Upper lobe of left lung (tissue), 6 donors: ENCODE measurements at regions not wholly inside any gene's neighbourhood (a gene's known extent, or its start where the extent isn't known, plus 50 kb on each side); places are given as distances from the start of the nearest gene placed in this dataset.

ENCODE experiments used
- ATAC-seq, 2 donors: fragments of 200-7000 bp; cut with Tn5 transposase; one replicate each; pipeline ENCODE4 v1.9.1; 2022; ENCODE audit warnings: mild to moderate bottlenecking in 2 of 2, moderate library complexity in 2 of 2; ENCODE audit not compliant: low FRiP score in 2 of 2
- DNase-seq, 2 donors: peaks; one replicate each; pipeline ENCODE4 v3.0.0-alpha.2; 2019 to 2020
- H3K27ac ChIP-seq, 4 donors: fragments of 200-600 bp; sonication (generic); one replicate each; pipeline ENCODE4 v1.5.1; 2016 to 2019
- H3K27me3 ChIP-seq, 4 donors: fragments of 200-600 bp; sonication (generic); one replicate each; pipeline ENCODE4 v1.5.1; 2017 to 2019
- H3K36me3 ChIP-seq, 4 donors: fragments of 200-600 bp; sonication (generic); one replicate each; pipeline ENCODE4 v1.5.1; 2016 to 2019
- H3K4me1 ChIP-seq, 4 donors: fragments of 200-600 bp; sonication (generic); one replicate each; pipeline ENCODE4 v1.5.1; 2018 to 2019
- H3K4me3 ChIP-seq, 4 donors: fragments of 200-600 bp; sonication (generic); one replicate each; pipeline ENCODE4 v1.5.1; 2017 to 2019; ENCODE audit warnings: mild to moderate bottlenecking in 2 of 4, moderate library complexity in 1 of 4
- H3K9me3 ChIP-seq, 4 donors: fragments of 200-600 bp; sonication (generic); one replicate each; pipeline ENCODE4 v1.5.1; 2018 to 2019
- EP300 ChIP-seq, 4 donors: sonication (generic); formaldehyde crosslinking; IDR thresholded peaks; one replicate each; pipeline ENCODE4 v1.5.1; 2017; ENCODE audit warnings: antibody characterized with exemption in 4 of 4, control low read depth in 2 of 4
- POLR2A ChIP-seq, 4 donors: fragments of 450-650 bp; IDR thresholded peaks; one replicate each; pipeline ENCODE4 v1.5.1; 2016 to 2017; ENCODE audit warnings: antibody characterized with exemption in 4 of 4, mild to moderate bottlenecking in 2 of 4
- POLR2AphosphoS5 ChIP-seq, 2 donors: sonication (generic); formaldehyde crosslinking; IDR thresholded peaks; one replicate each; pipeline ENCODE4 v1.5.1; 2017; ENCODE audit warnings: antibody characterized with exemption in 2 of 2
- WGBS, 2 donors: methylation state at CpG; one replicate each; pipeline ENCODE4 v1.1.5; 2017 to 2018; 5-methylcytosine and 5-hydroxymethylcytosine counted together
- TF ChIP-seq, protein P1 (sequence below), 6 experiments: fragments of 450-650 bp in 4 of 6; fragments of 200-600 bp in 2 of 6; sonication (generic) in 2 of 6; IDR thresholded peaks; one replicate each; pipeline ENCODE4 v1.5.1; 2016 to 2019; ENCODE audit warnings: antibody characterized with exemption in 6 of 6
- donor health status: DM: no; HTN: no; CAD: no; lungs with moderate emphysema.
- donor health status: DM: no; HTN: yes; CAD: no; lungs with severe emphysema.

GRCh38 chr11:28962502-28962901 lies 854.3 kb downstream of the METTL15 start:
- DNase-seq (no peak), ATAC-seq (no peak)
- Histone ChIP-seq H3K36me3 (no peaks in the 10 kb centered on the region), H3K27ac (no peak overlapping the region), H3K4me1 (no peaks in the 10 kb centered on the region), H3K27me3 (no peaks in the 10 kb centered on the region), H3K4me3 (no peak overlapping the region), H3K9me3 (no peaks in the 10 kb centered on the region)
- 81 to 83% methylated on average over 5 of the region's 5 CpGs for WGBS, 2 donors
- no peak for TF ChIP-seq POLR2AphosphoS5 (IDR thresholded peaks at IDR 0.05)
- TF ChIP-seq POLR2A (IDR thresholded peaks at IDR 0.05): no peak
- no peak for TF ChIP-seq EP300 (IDR thresholded peaks at IDR 0.05)
- TF ChIP-seq, protein P1, sequence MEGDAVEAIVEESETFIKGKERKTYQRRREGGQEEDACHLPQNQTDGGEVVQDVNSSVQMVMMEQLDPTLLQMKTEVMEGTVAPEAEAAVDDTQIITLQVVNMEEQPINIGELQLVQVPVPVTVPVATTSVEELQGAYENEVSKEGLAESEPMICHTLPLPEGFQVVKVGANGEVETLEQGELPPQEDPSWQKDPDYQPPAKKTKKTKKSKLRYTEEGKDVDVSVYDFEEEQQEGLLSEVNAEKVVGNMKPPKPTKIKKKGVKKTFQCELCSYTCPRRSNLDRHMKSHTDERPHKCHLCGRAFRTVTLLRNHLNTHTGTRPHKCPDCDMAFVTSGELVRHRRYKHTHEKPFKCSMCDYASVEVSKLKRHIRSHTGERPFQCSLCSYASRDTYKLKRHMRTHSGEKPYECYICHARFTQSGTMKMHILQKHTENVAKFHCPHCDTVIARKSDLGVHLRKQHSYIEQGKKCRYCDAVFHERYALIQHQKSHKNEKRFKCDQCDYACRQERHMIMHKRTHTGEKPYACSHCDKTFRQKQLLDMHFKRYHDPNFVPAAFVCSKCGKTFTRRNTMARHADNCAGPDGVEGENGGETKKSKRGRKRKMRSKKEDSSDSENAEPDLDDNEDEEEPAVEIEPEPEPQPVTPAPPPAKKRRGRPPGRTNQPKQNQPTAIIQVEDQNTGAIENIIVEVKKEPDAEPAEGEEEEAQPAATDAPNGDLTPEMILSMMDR (IDR thresholded peaks at IDR 0.05): no peak

DNA sequence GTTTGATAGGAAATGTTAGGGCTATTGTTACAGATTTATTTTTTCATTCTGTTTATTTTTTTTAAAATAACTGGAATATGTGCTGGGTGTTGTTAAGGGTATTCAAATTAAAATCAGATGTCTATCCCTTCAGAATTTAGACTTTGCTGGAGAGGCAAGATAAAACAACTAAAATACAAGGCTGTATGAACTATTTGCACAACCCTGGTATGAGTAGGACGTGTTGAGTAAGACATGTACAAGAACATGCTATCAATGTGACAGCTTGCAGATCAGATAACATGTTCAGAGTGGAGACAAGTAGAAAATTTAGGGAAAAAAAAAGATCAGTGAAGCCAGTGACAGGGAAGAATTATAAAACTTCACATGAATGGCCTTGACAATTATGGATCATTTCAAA lies 853.5 kb downstream of the METTL15 start:
- Histone ChIP-seq H3K27ac (no peak overlapping the region), H3K9me3 (no peaks in the 10 kb centered on the region), H3K4me1 (no peaks in the 10 kb centered on the region), H3K27me3 (no peaks in the 10 kb centered on the region), H3K4me3 (no peak overlapping the region), H3K36me3 (no peaks in the 10 kb centered on the region)
- WGBS, 2 donors: 46 to 50% methylated on average over 1 of the region's 1 CpG
- TF ChIP-seq, protein P1 (IDR thresholded peaks at IDR 0.05): no peak
- TF ChIP-seq EP300 (IDR thresholded peaks at IDR 0.05) (no peak), POLR2A (IDR thresholded peaks at IDR 0.05) (no peak), POLR2AphosphoS5 (IDR thresholded peaks at IDR 0.05) (no peak)
- ATAC-seq (no peak), DNase-seq (no peak)

DNA sequence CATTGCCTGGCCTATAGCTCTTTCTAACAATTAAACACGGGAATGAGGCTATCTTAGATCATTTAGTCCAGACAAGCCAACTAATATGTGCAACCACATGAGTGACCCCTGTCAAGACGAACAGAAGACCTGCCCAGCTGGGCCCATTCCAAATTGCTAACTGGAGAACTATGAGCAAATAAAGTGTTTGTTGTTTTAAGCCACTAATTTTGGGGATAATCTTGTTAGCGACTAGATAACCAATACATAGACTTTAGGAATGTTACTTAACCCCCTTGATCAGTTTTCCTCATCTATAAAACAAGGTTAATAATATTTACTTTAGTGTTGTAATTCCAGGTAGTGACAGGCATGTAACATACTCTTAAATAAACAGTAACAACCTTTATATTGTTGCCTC lies 848.3 kb downstream of the METTL15 start:
- no peak overlapping the region for H3K4me3 ChIP-seq
- no peaks in the 10 kb centered on the region for H3K4me1 ChIP-seq
- 63 to 77% methylated on average over 3 of the region's 3 CpGs for WGBS, 2 donors
- no peaks in the 10 kb centered on the region for H3K36me3 ChIP-seq
- H3K9me3 ChIP-seq: no peaks in the 10 kb centered on the region
- ATAC-seq (no peak), DNase-seq (no peak)
- no peak overlapping the region for H3K27ac ChIP-seq
- TF ChIP-seq EP300 (IDR thresholded peaks at IDR 0.05): no peak
- H3K27me3 ChIP-seq: no peaks in the 10 kb centered on the region

- Histone ChIP-seq H3K9me3 (no peaks in the 10 kb centered on the region), H3K27me3 (no peaks in the 10 kb centered on the region), H3K27ac (no peak overlapping the region), H3K4me1 (no peaks in the 10 kb centered on the region), H3K36me3 (no peaks in the 10 kb centered on the region), H3K4me3 (no peak overlapping the region)
- TF ChIP-seq, protein P1 (IDR thresholded peaks at IDR 0.05): no peak
- TF ChIP-seq POLR2AphosphoS5 (IDR thresholded peaks at IDR 0.05) (no peak), EP300 (IDR thresholded peaks at IDR 0.05) (no peak), POLR2A (IDR thresholded peaks at IDR 0.05) (no peak)
- DNase-seq: no peak
- WGBS, 2 donors: 81 to 90% methylated on average over 1 of the region's 1 CpG
- ATAC-seq: no peak
Measured at GRCh38 chr11:28951191-28951590, 843.0 kb downstream of the METTL15 start.

GRCh38 chr11:28939381-28939780 lies 831.2 kb downstream of the METTL15 start:
- no peak overlapping the region for H3K27ac ChIP-seq
- H3K27me3 ChIP-seq: no peaks in the 10 kb centered on the region
- DNase-seq (no peak), ATAC-seq (no peak)
- no peak overlapping the region for H3K4me3 ChIP-seq
- TF ChIP-seq POLR2AphosphoS5 (IDR thresholded peaks at IDR 0.05) (no peak), POLR2A (IDR thresholded peaks at IDR 0.05) (no peak), EP300 (IDR thresholded peaks at IDR 0.05) (no peak)
- TF ChIP-seq, protein P1 (IDR thresholded peaks at IDR 0.05): no peak
- no peaks in the 10 kb centered on the region for H3K4me1 ChIP-seq
- no peaks in the 10 kb centered on the region for H3K36me3 ChIP-seq
- no peaks in the 10 kb centered on the region for H3K9me3 ChIP-seq
- WGBS, 2 donors: 50 to 64% methylated on average over 2 of the region's 2 CpGs
